ENCODE measurements at regions not wholly inside any gene's neighbourhood (a gene's known extent, or its start where the extent isn't known, plus 50 kb on each side); places are given as distances from the start of the nearest gene placed in this dataset.
"Not testable (repeated sequence)": the region's sequence is repeated elsewhere in the genome, so short reads cannot be mapped to it uniquely, and the experiment has no call there.

DNA sequence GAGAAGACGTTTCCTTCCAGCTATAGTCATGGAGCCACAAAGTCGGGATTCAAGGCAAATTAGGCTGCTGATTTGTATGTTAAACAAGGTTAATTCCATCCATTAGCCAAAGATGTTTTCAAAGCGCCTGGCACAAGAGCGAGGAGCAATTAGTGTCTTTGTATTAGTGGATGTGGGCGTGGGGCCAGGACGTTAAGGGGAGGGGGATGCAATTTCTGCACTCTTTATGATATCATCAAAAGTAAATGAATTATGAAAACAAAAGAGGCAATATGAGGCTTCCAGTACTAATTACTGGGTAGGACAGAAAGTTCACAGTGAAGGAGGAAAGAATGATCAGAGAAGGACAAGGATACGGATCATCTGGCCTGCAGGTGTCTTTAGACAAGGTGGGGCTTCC, 230.9 kb upstream of the MSX2 start:
- Histone ChIP-seq H3K9ac (replicated peaks; ENCODE audit: extremely low read depth, insufficient read depth, low read length) (no peak overlapping the region), H3K9me3 (replicated peaks; ENCODE audit: control insufficient read depth, insufficient read depth, low read length) (peaks cover 2% of the 10 kb centered on the region), H3K27ac (ENCODE audit: insufficient read depth, low read depth, low read length) (no peak overlapping the region), H3K4me1 (ENCODE audit: control insufficient read depth, extremely low read depth, insufficient read depth, low read length) (no peaks in the 10 kb centered on the region), H3K27me3 (ENCODE audit: control insufficient read depth in 2 of 2, insufficient read depth in 2 of 2, low read length in 2 of 2) (no peaks in the 10 kb centered on the region), H3K9me1 (replicated peaks; ENCODE audit: control insufficient read depth, extremely low read depth, insufficient read depth, low read length) (no peaks in the 10 kb centered on the region), H3K36me3 (ENCODE audit: control insufficient read depth in 2 of 2, extremely low read depth in 1 of 2, insufficient read depth in 2 of 2, low read length in 2 of 2) (no peaks in the 10 kb centered on the region), H3K4me2 (ENCODE audit: insufficient read depth, low read length) (no peak overlapping the region), H3K4me3 (replicated peaks in 1 of 3; ENCODE audit: insufficient read depth in 1 of 3, low read depth in 1 of 3, low read length in 3 of 3) (no peak overlapping the region), H2AFZ (ENCODE audit: low read depth, low read length) (no peak overlapping the region), H3K79me2 (ENCODE audit: control insufficient read depth, insufficient read depth, low read length) (no peaks in the 10 kb centered on the region), H4K20me1 (replicated peaks; ENCODE audit: control insufficient read depth, extremely low read depth, insufficient read depth, low read length) (no peaks in the 10 kb centered on the region)
- ChIA-PET CTCF (no interaction called here), POLR2A (no interaction called here)
- no TSS peak for BruUV-seq (replicated peaks)
- no peak for TF ChIP-seq MYC (IDR thresholded peaks at IDR 0.05; ENCODE audit: low read depth, low read length)
- TF ChIP-seq POLR2A (IDR thresholded peaks at IDR 0.05; ENCODE audit: low read depth, low read length) = no peak
- no peak for TF ChIP-seq JUN (IDR thresholded peaks at IDR 0.05; ENCODE audit: borderline replicate concordance, insufficient read depth, insufficient read length, low read depth)
- TF ChIP-seq, protein P1, sequence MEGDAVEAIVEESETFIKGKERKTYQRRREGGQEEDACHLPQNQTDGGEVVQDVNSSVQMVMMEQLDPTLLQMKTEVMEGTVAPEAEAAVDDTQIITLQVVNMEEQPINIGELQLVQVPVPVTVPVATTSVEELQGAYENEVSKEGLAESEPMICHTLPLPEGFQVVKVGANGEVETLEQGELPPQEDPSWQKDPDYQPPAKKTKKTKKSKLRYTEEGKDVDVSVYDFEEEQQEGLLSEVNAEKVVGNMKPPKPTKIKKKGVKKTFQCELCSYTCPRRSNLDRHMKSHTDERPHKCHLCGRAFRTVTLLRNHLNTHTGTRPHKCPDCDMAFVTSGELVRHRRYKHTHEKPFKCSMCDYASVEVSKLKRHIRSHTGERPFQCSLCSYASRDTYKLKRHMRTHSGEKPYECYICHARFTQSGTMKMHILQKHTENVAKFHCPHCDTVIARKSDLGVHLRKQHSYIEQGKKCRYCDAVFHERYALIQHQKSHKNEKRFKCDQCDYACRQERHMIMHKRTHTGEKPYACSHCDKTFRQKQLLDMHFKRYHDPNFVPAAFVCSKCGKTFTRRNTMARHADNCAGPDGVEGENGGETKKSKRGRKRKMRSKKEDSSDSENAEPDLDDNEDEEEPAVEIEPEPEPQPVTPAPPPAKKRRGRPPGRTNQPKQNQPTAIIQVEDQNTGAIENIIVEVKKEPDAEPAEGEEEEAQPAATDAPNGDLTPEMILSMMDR (IDR thresholded peaks at IDR 0.05; ENCODE audit: extremely low read depth in 1 of 2, insufficient read depth in 1 of 2, low read depth in 1 of 2, low read length in 2 of 2) = no peak
- TF ChIP-seq, protein P2, sequence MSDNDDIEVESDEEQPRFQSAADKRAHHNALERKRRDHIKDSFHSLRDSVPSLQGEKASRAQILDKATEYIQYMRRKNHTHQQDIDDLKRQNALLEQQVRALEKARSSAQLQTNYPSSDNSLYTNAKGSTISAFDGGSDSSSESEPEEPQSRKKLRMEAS (IDR thresholded peaks at IDR 0.05; ENCODE audit: insufficient read depth, insufficient read length) = no peak
- no peak for TF ChIP-seq FOS (IDR thresholded peaks at IDR 0.05; ENCODE audit: borderline replicate concordance, insufficient read depth, low read length)
- TF ChIP-seq GATA2 (IDR thresholded peaks at IDR 0.05; ENCODE audit: insufficient read depth, insufficient read length, low read depth, low read length) = no peak
- TF ChIP-seq EZH2 (IDR thresholded peaks at IDR 0.05; ENCODE audit: borderline replicate concordance, low read depth, low read length, severe bottlenecking) = no peak
- no peak for TF ChIP-seq POLR2AphosphoS5 (IDR thresholded peaks at IDR 0.05; ENCODE audit: insufficient read depth, low read depth, low read length)
- FAIRE-seq = no peak
- dilution Hi-C loops (cut with MboI; ENCODE audit: extremely low pct_ligation_motif_present, low sequenced_read_pairs) = no loop called here
- no peak for DNase-seq (ENCODE audit: low read depth, low spot score)
- intact Hi-C loops (cut with micrococcal nuclease) = no loop called here

DNA sequence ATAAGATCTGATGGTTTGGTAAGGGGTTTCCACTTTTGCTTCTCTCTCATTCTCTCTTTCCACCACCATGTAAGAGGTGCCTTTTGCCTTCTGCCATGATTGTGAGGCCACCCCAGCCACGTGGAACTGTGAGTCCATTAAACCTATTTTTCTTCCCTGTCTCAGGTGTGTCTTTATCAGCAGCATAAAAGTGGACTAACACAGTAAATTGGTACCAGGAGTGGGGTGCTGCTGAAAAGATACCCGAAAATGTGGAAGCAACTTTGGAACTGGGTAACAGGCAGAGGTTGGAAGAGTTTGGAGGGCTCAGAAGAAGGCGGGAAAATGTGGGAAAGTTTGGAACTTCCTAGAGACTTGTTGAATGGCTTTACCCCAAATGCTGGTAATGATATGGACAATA, 226.4 kb upstream of the MSX2 start:
- DNase-seq (ENCODE audit: low read depth, low spot score); H3K79me2 ChIP-seq (ENCODE audit: control insufficient read depth, insufficient read depth, low read length); H4K20me1 ChIP-seq (replicated peaks; ENCODE audit: control insufficient read depth, extremely low read depth, insufficient read depth, low read length); H3K27me3 ChIP-seq (ENCODE audit: control insufficient read depth in 2 of 2, insufficient read depth in 2 of 2, low read length in 2 of 2); H3K9ac ChIP-seq (replicated peaks; ENCODE audit: extremely low read depth, insufficient read depth, low read length); H3K4me2 ChIP-seq (ENCODE audit: insufficient read depth, low read length); H3K4me1 ChIP-seq (ENCODE audit: control insufficient read depth, extremely low read depth, insufficient read depth, low read length); H3K36me3 ChIP-seq (ENCODE audit: control insufficient read depth in 2 of 2, extremely low read depth in 1 of 2, insufficient read depth in 2 of 2, low read length in 2 of 2); POLR2A ChIA-PET; H3K9me3 ChIP-seq (replicated peaks; ENCODE audit: control insufficient read depth, insufficient read depth, low read length); H3K4me3 ChIP-seq (replicated peaks in 1 of 3; ENCODE audit: insufficient read depth in 1 of 3, low read depth in 1 of 3, low read length in 3 of 3); H3K9me1 ChIP-seq (replicated peaks; ENCODE audit: control insufficient read depth, extremely low read depth, insufficient read depth, low read length); intact Hi-C loops (cut with micrococcal nuclease); CTCF ChIA-PET; dilution Hi-C loops (cut with MboI; ENCODE audit: extremely low pct_ligation_motif_present, low sequenced_read_pairs); BruUV-seq (replicated peaks); H2AFZ ChIP-seq (ENCODE audit: low read depth, low read length); H3K27ac ChIP-seq (ENCODE audit: insufficient read depth, low read depth, low read length); FAIRE-seq: not testable (repeated sequence)

DNA sequence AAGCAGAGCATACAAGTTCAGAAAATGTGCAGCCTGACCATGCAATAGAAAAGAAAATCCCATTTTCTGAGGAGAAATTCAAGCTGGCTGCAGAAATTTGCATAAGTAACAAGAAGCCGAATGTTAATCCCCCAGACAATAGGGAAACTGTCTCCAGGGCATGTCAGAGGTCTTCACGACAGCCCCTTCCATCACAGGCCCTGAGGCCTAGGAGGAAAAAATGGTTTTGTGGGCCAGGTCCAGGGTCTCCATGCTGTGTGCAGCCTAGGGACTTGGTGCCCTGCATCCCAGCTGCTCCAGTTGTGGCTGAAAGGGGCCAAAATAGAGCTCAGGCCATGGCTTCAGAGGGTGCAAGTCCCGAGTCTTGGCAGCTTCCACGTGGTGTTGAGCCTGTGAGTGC, 225.8 kb upstream of the MSX2 start:
- H3K79me2 ChIP-seq (ENCODE audit: control insufficient read depth, insufficient read depth, low read length); BruUV-seq (replicated peaks); FAIRE-seq; POLR2A ChIA-PET; H3K27ac ChIP-seq (ENCODE audit: insufficient read depth, low read depth, low read length); intact Hi-C loops (cut with micrococcal nuclease); H3K36me3 ChIP-seq (ENCODE audit: control insufficient read depth in 2 of 2, extremely low read depth in 1 of 2, insufficient read depth in 2 of 2, low read length in 2 of 2); H3K9ac ChIP-seq (replicated peaks; ENCODE audit: extremely low read depth, insufficient read depth, low read length); H3K4me3 ChIP-seq (replicated peaks in 1 of 3; ENCODE audit: insufficient read depth in 1 of 3, low read depth in 1 of 3, low read length in 3 of 3); H3K9me1 ChIP-seq (replicated peaks; ENCODE audit: control insufficient read depth, extremely low read depth, insufficient read depth, low read length); H3K4me2 ChIP-seq (ENCODE audit: insufficient read depth, low read length); H4K20me1 ChIP-seq (replicated peaks; ENCODE audit: control insufficient read depth, extremely low read depth, insufficient read depth, low read length); H3K4me1 ChIP-seq (ENCODE audit: control insufficient read depth, extremely low read depth, insufficient read depth, low read length); CTCF ChIA-PET; DNase-seq (ENCODE audit: low read depth, low spot score); H3K27me3 ChIP-seq (ENCODE audit: control insufficient read depth in 2 of 2, insufficient read depth in 2 of 2, low read length in 2 of 2); dilution Hi-C loops (cut with MboI; ENCODE audit: extremely low pct_ligation_motif_present, low sequenced_read_pairs); H3K9me3 ChIP-seq (replicated peaks; ENCODE audit: control insufficient read depth, insufficient read depth, low read length); H2AFZ ChIP-seq (ENCODE audit: low read depth, low read length): not testable (repeated sequence)
